ENCODE measurements at regions not wholly inside any gene's neighbourhood (a gene's known extent, or its start where the extent isn't known, plus 50 kb on each side); places are given as distances from the start of the nearest gene placed in this dataset.

- H3K4me3 ChIP-seq (ENCODE audit: low read depth, low read length) = no peak overlapping the region
These were observed 108.8 kb upstream of the RASGEF1B start for GRCh38 chr4:81580346-81580993.

GRCh38 chr4:81577392-81577791, 105.7 kb upstream of the RASGEF1B start:
- no peak overlapping the region for H3K4me3 ChIP-seq (ENCODE audit: low read depth, low read length)

GRCh38 chr4:81574991-81575390, 103.3 kb upstream of the RASGEF1B start:
- H3K4me3 ChIP-seq (ENCODE audit: low read depth, low read length) = no peak overlapping the region

- H3K4me3 ChIP-seq (ENCODE audit: low read depth, low read length) = no peak overlapping the region
These were observed 102.1 kb upstream of the RASGEF1B start for GRCh38 chr4:81573840-81574239.

GRCh38 chr4:81572402-81572801, 100.7 kb upstream of the RASGEF1B start:
- no peak overlapping the region for H3K4me3 ChIP-seq (ENCODE audit: low read depth, low read length)

GRCh38 chr4:81571105-81571504, 99.4 kb upstream of the RASGEF1B start:
- H3K4me3 ChIP-seq (ENCODE audit: low read depth, low read length) = no peak overlapping the region

- no peak overlapping the region for H3K4me3 ChIP-seq (ENCODE audit: low read depth, low read length)
These were observed 94.5 kb upstream of the RASGEF1B start for GRCh38 chr4:81566161-81566591.

- H3K4me3 ChIP-seq (ENCODE audit: low read depth, low read length) = no peak overlapping the region
These were observed 93.6 kb upstream of the RASGEF1B start for GRCh38 chr4:81565142-81565870.

GRCh38 chr4:81564025-81564424, 92.3 kb upstream of the RASGEF1B start:
- H3K4me3 ChIP-seq (ENCODE audit: low read depth, low read length) = no peak overlapping the region

- no peak overlapping the region for H3K4me3 ChIP-seq (ENCODE audit: low read depth, low read length)
These were observed 90.4 kb upstream of the RASGEF1B start for GRCh38 chr4:81562093-81562492.

GRCh38 chr4:81557306-81557705, 85.6 kb upstream of the RASGEF1B start:
- H3K4me3 ChIP-seq (ENCODE audit: low read depth, low read length) = no peak overlapping the region

GRCh38 chr4:81555489-81555888, 83.8 kb upstream of the RASGEF1B start:
- no peak overlapping the region for H3K4me3 ChIP-seq (ENCODE audit: low read depth, low read length)

- H3K4me3 ChIP-seq (ENCODE audit: low read depth, low read length) = no peak overlapping the region
These were observed 80.4 kb upstream of the RASGEF1B start for GRCh38 chr4:81552086-81552485.

- no peak overlapping the region for H3K4me3 ChIP-seq (ENCODE audit: low read depth, low read length)
These were observed 78.7 kb upstream of the RASGEF1B start for GRCh38 chr4:81550388-81550859.

GRCh38 chr4:81549984-81550383, 78.3 kb upstream of the RASGEF1B start:
- H3K4me3 ChIP-seq (ENCODE audit: low read depth, low read length) = no peak overlapping the region

GRCh38 chr4:81546777-81547176, 75.1 kb upstream of the RASGEF1B start:
- H3K4me3 ChIP-seq (ENCODE audit: low read depth, low read length) = no peak overlapping the region

- no peak overlapping the region for H3K4me3 ChIP-seq (ENCODE audit: low read depth, low read length)
These were observed 69.6 kb upstream of the RASGEF1B start for GRCh38 chr4:81541161-81541945.

- H3K4me3 ChIP-seq (ENCODE audit: low read depth, low read length) = no peak overlapping the region
These were observed 67.2 kb upstream of the RASGEF1B start for GRCh38 chr4:81538716-81539427.

GRCh38 chr4:81531410-81531809, 59.7 kb upstream of the RASGEF1B start:
- H3K4me3 ChIP-seq (ENCODE audit: low read depth, low read length) = no peak overlapping the region

- no peak overlapping the region for H3K4me3 ChIP-seq (ENCODE audit: low read depth, low read length)
These were observed 57.3 kb upstream of the RASGEF1B start for GRCh38 chr4:81528979-81529378.

GRCh38 chr4:81528200-81528599, 56.5 kb upstream of the RASGEF1B start:
- no peak overlapping the region for H3K4me3 ChIP-seq (ENCODE audit: low read depth, low read length)
